Hypothalamus (tissue), 51 donors: ENCODE measurements at regions not wholly inside any gene's neighbourhood (a gene's known extent, or its start where the extent isn't known, plus 50 kb on each side); places are given as distances from the start of the nearest gene placed in this dataset.
"Not testable (repeated sequence)": the region's sequence is repeated elsewhere in the genome, so short reads cannot be mapped to it uniquely, and the experiment has no call there.

Experiments used
- DNase-seq, 51 donors: peaks; one replicate each; lab custom pipeline; 2025; lab: John Stamatoyannopoulos, UW

- no peak for DNase-seq
These were observed 289.3 kb upstream of the MTPN start for GRCh38 chr7:136266457-136266856.

- not testable (repeated sequence) for DNase-seq
These were observed 287.1 kb upstream of the MTPN start for GRCh38 chr7:136264304-136264703.

- DNase-seq, result not testable (repeated sequence)
These were observed 286.1 kb upstream of the MTPN start for GRCh38 chr7:136263112-136263860.

DNA sequence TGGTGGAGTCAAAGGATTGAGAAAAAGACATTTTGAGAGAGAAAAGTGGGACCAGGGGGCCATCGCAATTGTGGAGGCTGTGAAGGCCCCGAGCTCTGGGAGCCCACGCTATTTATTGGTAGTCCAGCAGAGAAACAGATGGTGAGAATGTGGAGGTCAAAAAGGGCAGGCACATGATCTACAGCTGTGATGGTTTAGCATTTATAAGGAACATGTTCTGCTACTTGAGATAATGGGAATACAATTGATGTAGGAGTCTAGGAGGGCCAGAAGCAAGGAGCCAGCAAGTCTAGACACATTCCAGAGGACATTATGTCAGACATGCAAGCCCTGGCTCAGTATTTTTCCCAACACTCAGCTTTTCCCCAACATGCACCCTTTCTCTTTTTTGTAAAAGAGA lies 283.4 kb upstream of the MTPN start:
- DNase-seq, result not testable (repeated sequence)

DNA sequence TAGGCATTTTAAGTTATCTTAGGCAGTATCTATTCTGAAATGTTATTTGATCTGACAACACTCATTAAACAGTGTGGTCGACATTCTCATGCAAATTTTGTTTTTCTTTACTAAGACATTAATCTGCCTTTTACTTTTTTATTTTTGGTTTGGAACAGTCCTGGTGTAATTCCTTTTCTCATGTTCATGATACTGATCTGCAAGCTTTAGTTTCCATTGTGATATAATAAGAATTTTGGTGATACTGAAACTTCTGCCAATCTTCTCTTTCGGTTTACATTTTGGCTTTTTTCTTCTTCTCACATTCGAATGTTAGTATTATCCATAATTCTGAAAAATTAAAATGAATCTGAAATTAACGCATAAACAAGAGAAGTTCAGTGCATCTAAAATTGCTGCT lies 281.9 kb upstream of the MTPN start:
- DNase-seq, result no peak

DNA sequence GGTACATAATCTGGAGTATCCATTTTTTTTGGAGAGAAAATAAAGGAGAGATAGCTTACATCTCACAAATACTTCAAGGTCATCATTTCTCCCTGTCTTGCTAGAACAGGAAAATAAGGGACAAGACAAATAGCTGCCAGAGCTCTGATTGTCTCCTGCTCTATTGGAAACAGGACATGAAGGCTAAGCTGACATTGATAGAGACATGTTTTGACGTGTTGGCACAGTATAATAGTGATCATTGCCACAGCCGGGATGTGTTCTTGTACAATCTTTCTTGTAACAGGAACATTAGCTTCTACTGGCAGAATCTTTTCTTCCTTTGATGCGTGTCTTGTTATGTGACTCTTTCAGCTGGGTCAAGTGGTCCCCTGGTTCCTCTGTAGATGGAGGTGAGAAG lies 279.3 kb upstream of the MTPN start:
- DNase-seq, result no peak

- no peak for DNase-seq
These were observed 277.0 kb upstream of the MTPN start for GRCh38 chr7:136254148-136254547.

DNA sequence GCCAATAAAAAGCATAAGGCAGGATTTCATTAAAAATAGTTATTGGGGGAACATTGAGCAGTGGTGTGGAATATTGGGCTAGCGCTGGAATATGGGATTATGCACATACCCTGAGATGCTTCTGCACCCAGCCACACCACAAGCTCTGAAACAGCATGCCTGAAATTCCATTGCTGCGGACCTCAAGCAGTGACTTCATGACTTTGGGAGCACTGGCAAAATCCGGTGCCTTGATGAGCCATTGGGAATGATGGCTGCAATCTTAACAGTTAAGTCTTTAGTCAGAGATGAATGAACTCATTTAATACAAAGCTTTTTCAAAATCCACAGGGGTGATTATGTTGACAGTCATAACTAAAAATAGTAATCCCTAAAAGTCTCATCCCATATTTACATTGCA lies 274.7 kb upstream of the MTPN start:
- DNase-seq, result no peak

- no peak for DNase-seq
These were observed 270.1 kb upstream of the MTPN start for GRCh38 chr7:136247211-136247610.

GRCh38 chr7:136245327-136246004 lies 268.3 kb upstream of the MTPN start:
- DNase-seq, result no peak

- DNase-seq, result no peak
These were observed 256.9 kb upstream of the MTPN start for GRCh38 chr7:136234040-136234439.

- DNase-seq, result no peak
These were observed 253.1 kb upstream of the MTPN start for GRCh38 chr7:136230210-136230609.

GRCh38 chr7:136229790-136230189 lies 252.6 kb upstream of the MTPN start:
- no peak for DNase-seq

DNA sequence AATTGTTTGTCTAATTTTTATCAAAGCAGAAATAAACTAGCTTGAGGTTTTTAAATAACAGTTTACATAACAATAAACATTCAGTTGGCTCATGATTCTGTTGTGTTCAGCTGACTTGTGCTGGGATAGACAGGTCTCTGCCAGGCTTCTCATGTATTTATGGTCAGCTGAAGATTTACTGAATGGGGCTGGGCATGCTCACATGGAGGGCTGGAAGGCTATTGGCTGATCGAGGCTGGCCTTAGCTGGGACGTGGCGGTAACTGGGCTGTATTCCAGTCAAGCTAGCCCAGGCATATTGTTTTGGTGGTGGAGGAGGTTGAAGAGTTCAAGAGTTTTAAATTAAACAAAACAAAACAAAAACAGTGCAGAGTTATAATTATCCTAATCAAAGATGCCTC lies 251.0 kb upstream of the MTPN start:
- DNase-seq, result no peak

DNA sequence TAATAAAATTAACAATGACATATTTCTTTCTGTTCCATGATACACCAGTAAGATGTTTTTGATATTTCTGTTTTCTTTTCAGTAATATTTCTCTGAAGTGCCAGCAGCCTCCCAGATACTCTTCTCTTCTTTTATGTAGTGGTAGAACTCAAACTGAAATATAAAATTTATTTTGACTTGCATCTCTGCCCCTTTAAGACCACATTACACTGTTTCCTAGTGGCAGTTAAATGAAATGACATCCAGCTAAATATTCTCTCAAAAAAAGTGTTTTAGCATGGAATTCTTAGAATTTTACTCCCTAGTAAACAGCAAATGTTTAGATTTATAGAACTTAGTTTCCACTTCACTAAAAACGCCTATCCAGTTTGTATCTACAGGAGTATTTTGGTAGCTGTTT lies 237.2 kb upstream of the MTPN start:
- no peak for DNase-seq

DNA sequence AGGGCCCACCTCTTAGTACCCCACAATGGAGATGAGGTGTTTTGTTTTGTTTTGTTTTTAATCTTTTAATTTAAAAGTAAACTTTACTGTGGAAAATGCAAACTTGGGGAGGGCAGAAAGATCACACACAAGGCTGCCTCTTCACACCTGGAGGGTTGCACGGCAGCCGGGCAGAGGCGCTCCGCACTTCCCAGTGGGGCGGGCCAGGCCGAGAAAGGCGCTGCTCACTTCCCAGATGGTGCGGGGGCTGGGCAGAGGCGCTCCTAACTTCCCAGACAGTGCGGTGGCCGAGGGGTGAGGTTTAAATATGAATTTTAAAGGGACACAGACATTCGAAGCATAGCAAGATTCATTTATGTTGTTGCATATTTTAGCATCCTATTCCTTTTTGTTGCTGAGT lies 235.9 kb upstream of the MTPN start:
- no peak for DNase-seq

- no peak for DNase-seq
These were observed 233.5 kb upstream of the MTPN start for GRCh38 chr7:136210664-136211063.

- DNase-seq, result no peak
These were observed 232.9 kb upstream of the MTPN start for GRCh38 chr7:136210079-136210478.

DNA sequence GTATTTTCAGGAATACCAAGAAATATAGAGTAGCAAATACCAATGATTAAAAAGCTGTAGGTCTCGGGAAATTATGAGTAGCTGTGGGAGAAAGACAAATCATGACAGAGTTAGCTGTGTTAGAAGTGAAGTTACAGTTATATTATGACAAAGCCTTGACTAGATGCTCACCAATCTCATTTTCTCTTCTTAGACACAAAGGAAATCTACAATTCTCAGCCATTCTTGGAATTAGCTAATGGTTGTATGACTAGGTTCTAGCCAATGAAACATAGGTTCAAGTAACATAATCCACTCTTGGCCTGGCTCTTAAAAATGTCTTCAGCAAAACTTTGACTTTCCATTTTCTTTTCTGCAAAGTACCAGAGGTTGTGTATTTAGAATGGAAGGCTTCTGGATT lies 228.8 kb upstream of the MTPN start:
- DNase-seq, result no peak

DNA sequence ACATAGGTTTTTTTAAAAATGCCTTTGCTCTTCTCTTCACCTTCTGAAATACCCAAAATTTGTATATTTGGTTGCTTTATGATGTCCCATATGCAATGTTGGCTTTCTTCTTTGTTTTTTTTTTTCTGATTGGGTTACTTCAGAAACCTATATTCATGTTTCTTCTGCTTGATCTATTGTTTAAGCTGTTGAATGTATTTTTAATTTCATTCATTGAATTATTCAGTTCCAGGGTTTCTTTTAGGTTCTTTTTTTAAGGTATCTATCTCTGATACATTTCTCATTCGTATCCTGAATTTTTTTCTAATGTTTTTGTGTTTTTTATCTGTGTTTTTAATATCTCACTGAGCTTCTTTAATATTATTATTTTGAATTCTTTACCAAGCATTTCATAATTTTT lies 221.0 kb upstream of the MTPN start:
- no peak for DNase-seq

DNA sequence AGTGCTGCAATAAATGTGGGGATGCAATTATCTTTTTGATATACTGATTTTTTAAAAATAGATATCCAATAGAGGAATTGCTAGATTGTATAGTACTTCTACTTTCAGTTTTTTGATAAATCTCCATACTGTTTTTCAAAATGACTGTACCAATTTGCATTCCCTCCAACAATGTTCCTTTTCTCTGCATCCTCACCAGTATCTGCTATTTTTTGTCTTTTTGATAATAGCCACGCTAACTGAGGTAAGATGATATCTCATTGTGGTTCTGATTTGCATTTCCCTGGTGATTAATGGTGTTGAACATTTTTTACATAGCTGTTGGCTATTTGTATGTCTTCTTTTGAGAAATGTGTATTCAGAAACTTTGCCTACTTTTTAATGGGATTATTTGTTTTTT lies 217.7 kb upstream of the MTPN start:
- DNase-seq, result no peak

DNA sequence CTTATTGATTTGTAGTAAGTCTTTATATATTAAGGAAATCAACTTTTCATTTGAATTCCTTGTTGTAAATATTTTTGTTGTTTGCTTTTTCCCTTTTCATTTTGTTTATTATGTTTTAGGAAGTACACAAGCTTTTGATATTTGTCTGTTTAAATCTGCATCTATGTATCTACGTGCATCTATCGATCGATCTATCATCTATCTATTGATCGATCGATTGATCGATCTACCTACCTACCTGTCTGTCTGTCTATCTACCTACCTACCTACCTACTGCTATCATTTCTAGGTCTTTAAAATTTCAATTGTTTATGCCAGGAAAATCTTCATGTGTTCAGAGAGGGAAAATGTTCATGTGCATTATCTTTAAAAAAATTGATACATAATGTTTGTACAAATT lies 216.8 kb upstream of the MTPN start:
- no peak for DNase-seq
